ENCODE measurements at regions not wholly inside any gene's neighbourhood (a gene's known extent, or its start where the extent isn't known, plus 50 kb on each side); places are given as distances from the start of the nearest gene placed in this dataset.

- no peak for TF ChIP-seq CTCF (IDR thresholded peaks at IDR 0.05; ENCODE audit: low read length, missing control alignments)
- no peak for DNase-seq (ENCODE audit: low read depth)
- H3K4me3 ChIP-seq (replicated peaks; ENCODE audit: low read depth, low read length) = no peak overlapping the region
These were observed 122.7 kb upstream of the SLC28A3 start for GRCh38 chr9:84463272-84463671.

GRCh38 chr9:84466580-84467285, 126.2 kb upstream of the SLC28A3 start:
- no peak overlapping the region for H3K4me3 ChIP-seq (replicated peaks; ENCODE audit: low read depth, low read length)
- TF ChIP-seq CTCF (IDR thresholded peaks at IDR 0.05; ENCODE audit: low read length, missing control alignments) = no peak
- DNase-seq (ENCODE audit: low read depth) = no peak

- no peak for TF ChIP-seq CTCF (IDR thresholded peaks at IDR 0.05; ENCODE audit: low read length, missing control alignments)
- peak; percentile 10 for DNase-seq (ENCODE audit: low read depth)
These were observed 131.3 kb upstream of the SLC28A3 start for GRCh38 chr9:84471816-84472215.

GRCh38 chr9:84478996-84479395, 138.4 kb upstream of the SLC28A3 start:
- no peak overlapping the region for H3K4me3 ChIP-seq (replicated peaks; ENCODE audit: low read depth, low read length)
- no peak for TF ChIP-seq CTCF (IDR thresholded peaks at IDR 0.05; ENCODE audit: low read length, missing control alignments)
- DNase-seq (ENCODE audit: low read depth) = no peak

More at GRCh38 chr9:84471816-84472215, 131.3 kb upstream of the SLC28A3 start:
- no peak overlapping the region for H3K4me3 ChIP-seq (replicated peaks; ENCODE audit: low read depth, low read length)

GRCh38 chr9:84480071-84480470, 139.5 kb upstream of the SLC28A3 start:
- no peak for DNase-seq (ENCODE audit: low read depth)
- no peak for TF ChIP-seq CTCF (IDR thresholded peaks at IDR 0.05; ENCODE audit: low read length, missing control alignments)
- no peak overlapping the region for H3K4me3 ChIP-seq (replicated peaks; ENCODE audit: low read depth, low read length)

- no peak for DNase-seq (ENCODE audit: low read depth)
- no peak overlapping the region for H3K4me3 ChIP-seq (replicated peaks; ENCODE audit: low read depth, low read length)
- TF ChIP-seq CTCF (IDR thresholded peaks at IDR 0.05; ENCODE audit: low read length, missing control alignments) = no peak
These were observed 140.7 kb upstream of the SLC28A3 start for GRCh38 chr9:84481231-84481630.

GRCh38 chr9:84481636-84482218, 141.2 kb upstream of the SLC28A3 start:
- TF ChIP-seq CTCF (IDR thresholded peaks at IDR 0.05; ENCODE audit: low read length, missing control alignments) = no peak
- DNase-seq (ENCODE audit: low read depth) = no peak
- no peak overlapping the region for H3K4me3 ChIP-seq (replicated peaks; ENCODE audit: low read depth, low read length)
